ENCODE measurements at regions not wholly inside any gene's neighbourhood (a gene's known extent, or its start where the extent isn't known, plus 50 kb on each side); places are given as distances from the start of the nearest gene placed in this dataset.
"Not testable (repeated sequence)": the region's sequence is repeated elsewhere in the genome, so short reads cannot be mapped to it uniquely, and the experiment has no call there.

DNA sequence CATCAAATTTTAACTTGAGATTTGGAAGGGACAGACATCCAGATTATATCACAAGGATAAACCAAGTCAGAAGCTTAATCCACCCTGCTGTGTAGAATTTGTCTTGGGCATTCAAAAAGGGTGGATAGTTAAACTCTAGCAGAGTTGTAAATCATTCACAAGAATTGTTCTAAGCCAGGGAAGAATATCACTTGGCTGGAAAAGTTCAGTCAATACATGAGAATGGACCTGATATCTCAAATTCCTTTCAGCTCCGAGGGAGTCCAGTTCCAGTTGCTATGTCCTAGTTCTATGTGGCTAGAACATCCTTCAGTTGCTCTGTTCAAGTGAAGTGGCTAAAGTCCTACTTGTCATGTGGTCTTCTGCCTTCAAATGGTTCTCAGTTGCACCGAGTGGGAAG, 351.8 kb upstream of the JARID2 start:
- 75 to 86% (median 75%) methylated on average over 2 of the region's 2 CpGs for WGBS, 3 donors
- Histone ChIP-seq H3K27me3 (ENCODE audit: insufficient read depth in 3 of 3, low read length in 2 of 3) (no peaks in the 10 kb centered on the region), H3K4me1 (peaks cover 5% of the 10 kb centered on the region), H3K4me3 (no peak overlapping the region), H3K9me3 (no peaks in the 10 kb centered on the region), H3K36me3 (ENCODE audit: insufficient read depth in 1 of 2, low read depth in 1 of 2) (no peaks in the 10 kb centered on the region), H3K27ac (no peak overlapping the region)
- DNase-seq (no peak), ATAC-seq (no peak)
- TF ChIP-seq, protein P1, sequence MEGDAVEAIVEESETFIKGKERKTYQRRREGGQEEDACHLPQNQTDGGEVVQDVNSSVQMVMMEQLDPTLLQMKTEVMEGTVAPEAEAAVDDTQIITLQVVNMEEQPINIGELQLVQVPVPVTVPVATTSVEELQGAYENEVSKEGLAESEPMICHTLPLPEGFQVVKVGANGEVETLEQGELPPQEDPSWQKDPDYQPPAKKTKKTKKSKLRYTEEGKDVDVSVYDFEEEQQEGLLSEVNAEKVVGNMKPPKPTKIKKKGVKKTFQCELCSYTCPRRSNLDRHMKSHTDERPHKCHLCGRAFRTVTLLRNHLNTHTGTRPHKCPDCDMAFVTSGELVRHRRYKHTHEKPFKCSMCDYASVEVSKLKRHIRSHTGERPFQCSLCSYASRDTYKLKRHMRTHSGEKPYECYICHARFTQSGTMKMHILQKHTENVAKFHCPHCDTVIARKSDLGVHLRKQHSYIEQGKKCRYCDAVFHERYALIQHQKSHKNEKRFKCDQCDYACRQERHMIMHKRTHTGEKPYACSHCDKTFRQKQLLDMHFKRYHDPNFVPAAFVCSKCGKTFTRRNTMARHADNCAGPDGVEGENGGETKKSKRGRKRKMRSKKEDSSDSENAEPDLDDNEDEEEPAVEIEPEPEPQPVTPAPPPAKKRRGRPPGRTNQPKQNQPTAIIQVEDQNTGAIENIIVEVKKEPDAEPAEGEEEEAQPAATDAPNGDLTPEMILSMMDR (IDR thresholded peaks at IDR 0.05) = no peak
- intact Hi-C loops (cut with DNase I) = no loop called here

DNA sequence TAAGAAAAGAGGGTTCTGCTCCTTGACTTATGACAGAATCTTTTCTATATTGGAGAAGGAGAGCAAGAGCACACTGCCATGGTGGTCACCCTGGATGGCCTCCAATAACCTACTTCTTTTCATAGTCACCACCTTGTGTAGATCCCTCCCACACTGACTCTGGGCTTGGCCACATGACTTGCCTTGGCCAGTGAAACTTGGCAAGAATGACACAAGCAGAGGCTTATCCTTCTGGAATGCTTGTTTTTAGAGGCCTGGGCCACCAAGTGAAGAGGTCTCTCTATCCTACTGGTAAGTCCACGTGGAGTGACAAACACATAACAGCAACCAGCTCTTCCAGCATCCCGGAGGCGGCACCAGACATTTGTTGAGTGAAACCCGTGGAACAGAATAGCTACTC, 349.4 kb upstream of the JARID2 start:
- no peaks in the 10 kb centered on the region for H3K36me3 ChIP-seq (ENCODE audit: insufficient read depth in 1 of 2, low read depth in 1 of 2)
- no peak for ATAC-seq

DNA sequence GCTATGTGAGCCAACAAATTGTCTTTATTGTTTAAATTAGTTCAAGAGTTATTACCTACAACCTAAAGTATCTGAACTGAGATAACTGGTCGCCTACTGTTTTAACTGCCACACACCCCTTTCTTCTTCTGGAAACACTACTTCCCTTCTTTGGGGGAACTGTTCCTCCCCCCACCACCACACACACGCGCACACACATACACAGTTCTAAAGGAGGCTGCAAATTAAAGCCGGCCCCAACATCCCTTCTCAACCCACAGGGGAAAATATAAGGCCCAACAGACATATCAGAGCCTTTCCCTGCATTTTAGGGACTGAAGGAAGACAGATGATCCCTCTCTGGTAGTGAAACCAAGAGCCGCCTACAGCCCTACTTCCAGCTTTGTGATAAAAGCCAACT, 348.0 kb upstream of the JARID2 start:
- Histone ChIP-seq H3K27me3 (ENCODE audit: insufficient read depth in 3 of 3, low read length in 2 of 3) (no peaks in the 10 kb centered on the region), H3K4me3 (no peak overlapping the region), H3K9me3 (no peaks in the 10 kb centered on the region), H3K27ac (no peak overlapping the region), H3K4me1 (no peaks in the 10 kb centered on the region), H3K36me3 (ENCODE audit: insufficient read depth in 1 of 2, low read depth in 1 of 2) (no peaks in the 10 kb centered on the region)
- TF ChIP-seq, protein P1 (IDR thresholded peaks at IDR 0.05) = no peak
- WGBS, 3 donors = 80 to 87% (median 86%) methylated on average over 5 of the region's 5 CpGs
- no peak for DNase-seq
- intact Hi-C loops (cut with DNase I) = no loop called here
- no peak for ATAC-seq

More for the DNA sequence above, 349.4 kb upstream of the JARID2 start:
- Histone ChIP-seq H3K9me3 (no peaks in the 10 kb centered on the region), H3K4me1 (no peaks in the 10 kb centered on the region), H3K27me3 (ENCODE audit: insufficient read depth in 3 of 3, low read length in 2 of 3) (no peaks in the 10 kb centered on the region), H3K4me3 (no peak overlapping the region), H3K27ac (no peak overlapping the region)
- DNase-seq = no peak
- intact Hi-C loops (cut with DNase I) = no loop called here
- TF ChIP-seq, protein P1 (IDR thresholded peaks at IDR 0.05) = no peak
- WGBS, 3 donors = 54 to 66% (median 59%) methylated on average over 4 of the region's 4 CpGs

DNA sequence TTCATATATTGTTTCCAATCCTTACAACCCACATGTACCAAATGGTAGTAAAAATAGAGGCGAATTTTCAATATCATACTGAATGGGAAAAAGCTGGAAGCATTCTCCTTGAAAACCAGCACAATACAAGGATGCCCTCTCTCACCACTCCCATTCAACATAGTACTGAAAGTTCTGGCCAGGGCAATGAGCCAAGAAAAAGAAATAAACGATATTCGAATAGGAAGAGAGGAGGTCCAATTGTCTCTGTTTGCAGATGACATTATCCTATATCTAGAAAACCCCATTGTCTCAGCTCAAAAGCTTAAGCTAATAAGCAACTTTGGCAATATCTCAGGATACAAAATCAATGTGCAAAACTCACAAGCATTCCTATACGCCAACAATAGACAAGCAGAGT, 346.4 kb upstream of the JARID2 start:
- intact Hi-C loops (cut with DNase I); H3K4me3 ChIP-seq; H3K27ac ChIP-seq; H3K4me1 ChIP-seq; H3K9me3 ChIP-seq; H3K36me3 ChIP-seq (ENCODE audit: insufficient read depth in 1 of 2, low read depth in 1 of 2); ATAC-seq; H3K27me3 ChIP-seq (ENCODE audit: insufficient read depth in 3 of 3, low read length in 2 of 3); DNase-seq: not testable (repeated sequence)
- 65 to 75% (median 71%) methylated on average over 4 of the region's 4 CpGs for WGBS, 3 donors

DNA sequence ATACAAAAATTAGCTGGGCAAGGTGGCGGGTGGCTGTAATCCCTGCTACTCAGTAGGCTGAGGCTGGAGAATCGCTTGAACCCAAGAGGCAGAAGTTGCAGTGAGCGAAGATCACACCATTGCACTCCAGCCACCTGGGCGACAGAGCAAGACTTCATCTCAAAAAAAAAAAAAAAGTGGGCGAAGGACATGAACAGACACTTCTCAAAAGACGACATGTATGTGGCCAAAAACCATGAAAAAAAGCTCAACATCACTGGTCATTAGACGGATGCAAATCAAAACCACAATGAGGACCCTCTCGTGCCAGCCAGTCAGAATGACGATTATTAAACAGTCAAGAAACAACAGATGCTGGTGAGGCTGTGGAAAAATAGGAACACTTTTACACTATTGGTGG, 344.9 kb upstream of the JARID2 start:
- Histone ChIP-seq H3K27ac (no peak overlapping the region), H3K9me3 (no peaks in the 10 kb centered on the region), H3K4me3 (no peak overlapping the region), H3K4me1 (no peaks in the 10 kb centered on the region), H3K27me3 (ENCODE audit: insufficient read depth in 3 of 3, low read length in 2 of 3) (no peaks in the 10 kb centered on the region), H3K36me3 (ENCODE audit: insufficient read depth in 1 of 2, low read depth in 1 of 2) (no peaks in the 10 kb centered on the region)
- DNase-seq (no peak), ATAC-seq (no peak)
- 94 to 97% (median 95%) methylated on average over 9 of the region's 9 CpGs for WGBS, 3 donors
- intact Hi-C loops (cut with DNase I) = no loop called here
- TF ChIP-seq, protein P1 (IDR thresholded peaks at IDR 0.05) = no peak
